Peyer's patch (tissue), 4 donors: ENCODE measurements at regions not wholly inside any gene's neighbourhood (a gene's known extent, or its start where the extent isn't known, plus 50 kb on each side); places are given as distances from the start of the nearest gene placed in this dataset.
"Not testable (repeated sequence)": the region's sequence is repeated elsewhere in the genome, so short reads cannot be mapped to it uniquely, and the experiment has no call there.

ENCODE experiments used
- DNase-seq, 3 donors: peaks; one replicate each; pipeline ENCODE4 v3.0.0-alpha.2; 2017 to 2019
- H3K27ac ChIP-seq, 4 donors: fragments of 200-600 bp; sonication (generic); one replicate each; pipeline ENCODE4 v1.5.1; 2016 to 2019
- H3K27me3 ChIP-seq, 2 donors: fragments of 200-600 bp; sonication (generic); one replicate each; pipeline ENCODE4 v1.5.1; 2019
- H3K36me3 ChIP-seq, 3 donors: fragments of 200-600 bp; sonication (generic); one replicate each; pipeline ENCODE4 v1.5.1; 2016 to 2019
- H3K4me1 ChIP-seq, 4 donors: fragments of 200-600 bp; sonication (generic); one replicate each; pipeline ENCODE4 v1.5.1; 2016 to 2019
- H3K4me3 ChIP-seq, 4 donors: fragments of 200-600 bp; sonication (generic); 1 replicate in 3 of 4; 2 replicates in 1 of 4; pipeline ENCODE4 v1.5.1; 2016 to 2019; ENCODE audit warnings: mild to moderate bottlenecking in 1 of 4
- H3K9me3 ChIP-seq, 4 donors: fragments of 200-600 bp; sonication (generic); one replicate each; pipeline ENCODE4 v1.5.1; 2016 to 2019; ENCODE audit warnings: mild to moderate bottlenecking in 1 of 4
- CTCF ChIP-seq, 6 experiments: fragments of 450-650 bp in 4 of 6; fragments of 200-600 bp in 2 of 6; sonication (generic) in 1 of 6; IDR thresholded peaks; one replicate each; pipeline ENCODE4 v1.5.1; 2017 to 2019; ENCODE audit warnings: antibody characterized with exemption in 6 of 6, mild to moderate bottlenecking in 3 of 6, moderate library complexity in 1 of 6
- POLR2A ChIP-seq, 2 donors: fragments of 450-650 bp; IDR thresholded peaks; one replicate each; pipeline ENCODE4 v1.5.1; 2017; ENCODE audit warnings: antibody characterized with exemption in 2 of 2, mild to moderate bottlenecking in 2 of 2, moderate library complexity in 2 of 2

- no peak for TF ChIP-seq POLR2A (IDR thresholded peaks at IDR 0.05)
- no peak for TF ChIP-seq CTCF (IDR thresholded peaks at IDR 0.05)
Measured at GRCh38 chr12:114032801-114033200, 66.7 kb upstream of the RBM19 start.

GRCh38 chr12:114030451-114030850 lies 64.3 kb upstream of the RBM19 start:
- Histone ChIP-seq H3K4me3 (no peak overlapping the region), H3K27ac (no peak overlapping the region), H3K4me1 (no peaks in the 10 kb centered on the region), H3K36me3 (no peaks in the 10 kb centered on the region), H3K9me3 (no peaks in the 10 kb centered on the region), H3K27me3 (no peaks in the 10 kb centered on the region)
- no peak for DNase-seq
- TF ChIP-seq POLR2A (IDR thresholded peaks at IDR 0.05) (no peak), CTCF (IDR thresholded peaks at IDR 0.05) (no peak)

More at GRCh38 chr12:114032801-114033200, 66.7 kb upstream of the RBM19 start:
- no peaks in the 10 kb centered on the region for H3K4me1 ChIP-seq
- no peaks in the 10 kb centered on the region for H3K9me3 ChIP-seq
- no peaks in the 10 kb centered on the region for H3K27me3 ChIP-seq
- no peak overlapping the region for H3K27ac ChIP-seq
- no peak overlapping the region for H3K4me3 ChIP-seq
- no peak for DNase-seq
- H3K36me3 ChIP-seq: no peaks in the 10 kb centered on the region

GRCh38 chr12:114026805-114027204 lies 60.7 kb upstream of the RBM19 start:
- no peak overlapping the region for H3K27ac ChIP-seq
- TF ChIP-seq CTCF (IDR thresholded peaks at IDR 0.05): no peak
- TF ChIP-seq POLR2A (IDR thresholded peaks at IDR 0.05): no peak
- H3K27me3 ChIP-seq: no peaks in the 10 kb centered on the region
- H3K4me3 ChIP-seq: no peak overlapping the region
- H3K9me3 ChIP-seq: no peaks in the 10 kb centered on the region
- DNase-seq: no peak
- H3K36me3 ChIP-seq: no peaks in the 10 kb centered on the region
- no peaks in the 10 kb centered on the region for H3K4me1 ChIP-seq

- no peak for TF ChIP-seq POLR2A (IDR thresholded peaks at IDR 0.05)
- no peak for TF ChIP-seq CTCF (IDR thresholded peaks at IDR 0.05)
- H3K4me3 ChIP-seq: no peak overlapping the region
- H3K27me3 ChIP-seq: no peaks in the 10 kb centered on the region
- no peak overlapping the region for H3K27ac ChIP-seq
- DNase-seq: no peak
- H3K36me3 ChIP-seq: no peaks in the 10 kb centered on the region
- no peaks in the 10 kb centered on the region for H3K4me1 ChIP-seq
- H3K9me3 ChIP-seq: no peaks in the 10 kb centered on the region
Measured at GRCh38 chr12:114025935-114026334, 59.8 kb upstream of the RBM19 start.

GRCh38 chr12:114022081-114022480 lies 56.0 kb upstream of the RBM19 start:
- H3K36me3 ChIP-seq, H3K4me1 ChIP-seq, DNase-seq, H3K27ac ChIP-seq, H3K27me3 ChIP-seq, H3K9me3 ChIP-seq, H3K4me3 ChIP-seq: not testable (repeated sequence)

- DNase-seq: no peak
- Histone ChIP-seq H3K36me3 (no peaks in the 10 kb centered on the region), H3K9me3 (no peaks in the 10 kb centered on the region), H3K27ac (no peak overlapping the region), H3K4me3 (no peak overlapping the region), H3K4me1 (no peaks in the 10 kb centered on the region), H3K27me3 (no peaks in the 10 kb centered on the region)
- TF ChIP-seq POLR2A (IDR thresholded peaks at IDR 0.05) (no peak), CTCF (IDR thresholded peaks at IDR 0.05) (no peak)
Measured at GRCh38 chr12:114018669-114019068, 52.5 kb upstream of the RBM19 start.
